Right ventricle myocardium superior (tissue), 1 donor: ENCODE measurements at regions not wholly inside any gene's neighbourhood (a gene's known extent, or its start where the extent isn't known, plus 50 kb on each side); places are given as distances from the start of the nearest gene placed in this dataset.
"Not testable (repeated sequence)": the region's sequence is repeated elsewhere in the genome, so short reads cannot be mapped to it uniquely, and the experiment has no call there.

Experiments used
- ATAC-seq: fragments of 200-7000 bp; cut with Tn5 transposase; one replicate; pipeline ENCODE4 v1.9.1; 2020; ENCODE audit warnings: mild to moderate bottlenecking; ENCODE audit not compliant: poor library complexity
- DNase-seq: peaks from one replicate; pipeline ENCODE4 v3.0.0-alpha.2; 2020
- intact Hi-C: fragments of 100-400 bp; cut with DNase I; formaldehyde crosslinking; loops from one replicate; pipeline ENCODE4 v1.11.2; 2022
- donor health status: DM: no; HTN: yes; CAD: no; lungs with severe emphysema.

DNA sequence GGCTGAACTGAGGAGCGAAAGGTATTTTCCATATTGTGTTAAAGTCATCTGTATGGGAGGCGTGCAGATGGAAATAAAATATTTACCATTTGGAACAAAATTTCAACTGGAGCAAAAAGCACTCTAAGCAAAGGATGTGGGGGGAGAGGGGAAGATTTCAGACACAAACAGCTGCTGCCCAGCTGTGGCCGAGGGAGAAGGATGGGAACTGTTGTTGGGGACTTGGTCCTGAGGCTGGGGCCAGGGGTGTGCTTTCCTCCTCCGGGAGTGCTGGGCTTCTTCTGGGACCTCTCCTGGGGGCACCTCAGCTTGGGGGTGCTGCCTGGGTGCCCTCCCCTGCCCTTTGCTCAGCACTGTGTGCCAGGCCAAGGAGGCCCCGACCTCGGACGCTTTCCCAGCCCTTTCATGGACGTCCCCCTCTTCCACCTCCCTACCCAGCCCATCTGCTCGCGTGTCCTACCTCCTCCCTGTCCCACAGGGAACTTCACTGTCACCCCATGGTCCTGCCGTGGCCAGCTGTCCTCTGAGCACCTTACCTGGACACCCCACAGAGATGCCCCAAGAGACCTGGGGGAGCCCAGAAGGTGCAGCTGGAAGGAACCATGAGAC lies 101.9 kb upstream of the COL5A1 start:
- ATAC-seq: peak; percentile 52
- DNase-seq: peak; percentile 47
- intact Hi-C loops: no loop called here

- intact Hi-C loops: no loop called here
- no peak for ATAC-seq
- peak; percentile 33 for DNase-seq
Measured at GRCh38 chr9:134540276-134541096, 101.1 kb upstream of the COL5A1 start.

DNA sequence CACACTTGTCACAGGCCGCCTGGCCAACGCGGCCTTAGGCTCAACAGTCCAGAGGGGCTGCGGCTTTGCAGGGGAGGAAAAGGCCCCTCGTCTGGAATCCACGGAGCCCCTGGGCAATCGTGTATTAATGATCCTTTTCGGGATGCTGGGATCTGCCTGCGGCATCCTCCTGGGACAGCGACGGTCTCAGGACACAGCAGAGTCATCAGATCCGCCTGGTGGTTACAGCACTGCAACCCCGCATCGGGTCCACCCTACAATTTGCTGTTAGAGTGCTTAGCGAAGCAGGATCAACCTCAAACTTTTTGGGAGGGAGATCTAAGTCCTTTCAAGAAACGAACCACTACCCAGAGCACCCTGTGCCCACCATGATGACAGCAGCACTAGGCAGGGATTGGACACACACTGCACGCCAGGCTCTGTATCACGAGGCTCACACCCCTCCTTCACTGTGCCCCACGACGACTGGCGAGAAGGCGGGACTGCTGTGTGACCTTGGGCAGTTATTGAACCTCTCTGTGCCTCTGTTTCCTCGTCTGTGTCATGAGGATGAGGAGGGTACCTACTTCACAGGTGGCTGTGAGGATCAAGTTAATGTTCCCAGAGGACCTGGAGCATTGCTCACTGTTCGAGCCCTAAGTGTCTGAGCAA lies 100.4 kb upstream of the COL5A1 start:
- DNase-seq: peak; percentile 8
- no peak for ATAC-seq
- intact Hi-C loops: no loop called here

DNA sequence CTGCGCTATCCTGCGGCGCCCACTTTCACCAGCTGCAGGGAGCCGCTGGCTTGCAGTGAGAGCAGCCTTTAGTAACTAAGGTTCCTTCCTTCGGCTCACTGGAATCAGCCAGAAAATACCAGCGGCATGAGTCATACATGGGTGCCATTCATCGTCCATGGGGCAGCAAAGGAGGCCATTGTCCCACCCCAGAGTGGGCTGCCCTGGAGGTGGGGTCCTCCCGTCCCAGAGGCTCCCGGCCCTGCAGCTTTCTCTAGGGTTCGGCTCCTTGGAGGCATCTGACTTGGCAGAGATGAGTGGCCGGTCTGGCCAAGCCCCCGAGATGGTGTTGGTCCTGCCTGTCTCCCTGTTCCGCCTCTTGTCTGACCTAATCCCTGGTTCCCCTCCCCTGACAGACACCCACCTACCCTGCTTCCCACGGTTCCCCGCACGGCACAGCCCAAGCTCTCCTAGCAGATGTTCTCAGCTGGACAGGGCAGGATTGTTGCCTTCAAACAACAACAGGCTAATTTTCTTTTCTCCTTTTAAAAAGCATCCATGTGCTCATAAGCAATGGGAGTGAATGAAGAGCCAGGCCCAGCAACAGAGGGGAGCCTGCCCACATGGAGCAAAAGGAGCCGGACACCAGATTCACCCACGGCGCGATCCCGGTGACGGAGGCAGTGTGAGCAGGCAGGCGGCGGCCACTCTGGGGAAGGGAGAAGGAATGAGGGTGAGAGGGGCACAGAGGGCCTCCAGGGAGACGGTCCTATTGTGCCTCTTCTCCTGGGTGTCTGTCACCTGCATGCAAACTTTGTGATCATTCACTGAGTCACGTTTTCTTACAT lies 97.0 kb upstream of the COL5A1 start:
- intact Hi-C loops: no loop called here
- DNase-seq (no peak), ATAC-seq (peak; percentile 41)

GRCh38 chr9:134545215-134545542 lies 96.4 kb upstream of the COL5A1 start:
- intact Hi-C loops: no loop called here
- DNase-seq (no peak), ATAC-seq (no peak)

GRCh38 chr9:134545543-134546245 lies 95.9 kb upstream of the COL5A1 start:
- DNase-seq: no peak
- ATAC-seq: peak; percentile 57

DNA sequence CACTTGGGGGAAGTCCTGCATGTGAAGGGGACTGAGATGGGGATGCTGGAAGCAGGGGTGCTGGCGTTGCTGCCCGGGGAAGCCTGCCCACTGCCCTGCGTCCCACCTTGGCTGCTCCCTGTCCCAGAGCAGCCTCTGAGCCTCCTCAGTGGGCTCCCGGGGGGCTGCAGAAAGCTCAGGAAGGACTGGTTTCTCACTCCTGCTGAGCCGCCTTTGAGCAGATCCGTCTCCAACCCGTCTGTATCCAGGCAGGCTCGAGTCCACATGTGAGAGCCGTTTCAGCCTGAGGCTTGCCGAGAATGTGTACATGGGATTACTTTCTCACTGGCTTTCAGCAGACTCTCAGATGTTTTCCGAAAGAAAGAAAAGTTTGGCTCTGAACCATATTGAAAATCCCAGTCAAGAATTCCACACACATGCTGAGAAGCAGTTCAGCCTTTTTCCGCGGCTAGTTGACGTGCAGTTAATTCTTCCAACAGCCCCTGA lies 95.3 kb upstream of the COL5A1 start:
- ATAC-seq: peak; percentile 42
- DNase-seq: no peak
- intact Hi-C loops: no loop called here

More at GRCh38 chr9:134545543-134546245, 95.9 kb upstream of the COL5A1 start:
- intact Hi-C loops: no loop called here

GRCh38 chr9:134546746-134547145 lies 94.9 kb upstream of the COL5A1 start:
- intact Hi-C loops: no loop called here
- ATAC-seq: no peak
- DNase-seq: peak; percentile 35

DNA sequence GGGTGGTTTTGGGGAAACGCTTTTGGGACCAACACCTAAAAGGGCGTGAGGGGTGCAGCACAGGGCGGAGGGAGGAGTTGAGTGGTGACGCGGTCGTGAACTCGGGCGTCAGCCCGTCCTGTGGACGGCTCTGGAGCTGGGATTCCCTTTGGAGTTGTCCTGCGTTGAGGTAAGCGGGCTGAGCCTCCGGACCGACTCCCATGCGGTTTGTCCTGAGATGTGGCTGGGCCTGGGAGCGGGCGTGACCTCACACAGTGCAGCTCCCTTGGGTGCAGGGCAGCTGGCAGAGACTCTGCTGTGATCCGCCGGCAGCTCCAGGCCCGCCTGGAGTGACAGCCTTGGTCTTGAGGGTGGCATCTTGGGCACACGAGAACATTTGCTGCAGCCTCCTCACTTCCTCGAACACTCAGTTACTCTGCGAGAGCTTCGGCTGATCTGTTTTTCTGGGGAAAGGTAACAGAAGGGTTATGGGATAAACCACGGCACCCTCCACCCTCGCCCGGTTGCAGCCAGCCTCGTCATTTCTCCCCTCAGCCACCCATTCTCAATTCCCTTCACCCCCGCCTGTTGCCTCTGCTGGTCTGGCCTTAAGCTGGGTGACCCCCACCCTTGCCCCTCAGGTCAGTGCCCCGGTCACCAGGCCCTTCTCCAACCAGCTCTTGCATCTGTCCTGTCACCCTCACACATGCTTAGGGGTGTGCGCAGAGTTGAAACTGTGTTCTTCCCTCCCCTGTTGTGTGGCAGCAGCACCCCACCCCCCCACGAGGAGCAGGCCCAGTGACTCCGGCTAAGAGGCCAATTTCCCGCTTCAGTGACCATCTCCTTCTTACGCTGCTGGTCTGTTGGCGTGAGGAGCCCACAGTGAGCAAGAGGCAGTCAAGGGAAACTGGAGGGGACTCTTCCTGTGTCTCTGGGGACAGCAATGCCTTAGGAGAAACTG lies 94.2 kb upstream of the COL5A1 start:
- DNase-seq (peak; percentile 38), ATAC-seq (no peak)
- intact Hi-C loops: no loop called here

GRCh38 chr9:134548185-134548584 lies 93.4 kb upstream of the COL5A1 start:
- ATAC-seq (no peak), DNase-seq (peak; percentile 13)
- intact Hi-C loops: no loop called here

DNA sequence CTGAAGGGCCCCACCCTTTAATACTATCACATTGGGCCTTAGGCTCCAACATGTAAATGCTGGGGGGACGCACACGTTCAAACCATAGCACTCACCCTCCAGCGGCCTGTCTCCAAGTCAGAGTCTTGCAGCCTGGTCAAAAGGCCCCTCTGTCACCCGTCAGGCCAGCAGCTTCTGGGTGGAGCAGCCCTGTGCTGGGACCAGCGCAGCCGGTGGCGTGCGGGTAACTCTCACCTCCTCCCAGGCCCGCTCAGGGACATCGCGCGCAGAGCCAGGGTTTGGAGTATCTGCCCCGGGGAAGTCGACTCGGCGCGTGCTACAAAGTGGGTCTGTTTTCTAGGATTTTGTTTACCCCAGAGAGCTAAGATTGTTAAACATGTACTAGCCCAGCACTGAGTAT lies 93.0 kb upstream of the COL5A1 start:
- peak; percentile 8 for DNase-seq
- ATAC-seq: no peak
- intact Hi-C loops: no loop called here

DNA sequence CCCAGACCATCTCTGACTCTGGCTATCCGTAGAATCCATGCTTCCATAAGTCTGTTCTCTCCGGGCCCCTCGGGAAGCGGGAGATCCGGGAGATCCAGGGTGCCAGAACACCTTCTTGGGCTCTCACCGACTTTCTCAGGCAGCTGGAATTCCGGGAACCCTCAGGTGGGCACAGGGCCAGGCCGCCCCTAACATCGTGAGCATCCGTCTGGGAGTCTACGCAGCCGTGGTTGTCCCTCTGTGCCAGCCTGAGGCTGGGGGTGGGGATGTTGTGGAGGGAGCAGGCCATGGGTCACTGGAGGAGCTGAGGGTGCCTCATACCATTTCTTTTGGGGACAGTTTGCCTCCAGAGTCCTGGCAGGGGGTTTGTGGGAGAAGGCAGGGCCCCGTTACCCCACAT lies 92.3 kb upstream of the COL5A1 start:
- intact Hi-C loops: no loop called here
- ATAC-seq (no peak), DNase-seq (no peak)

DNA sequence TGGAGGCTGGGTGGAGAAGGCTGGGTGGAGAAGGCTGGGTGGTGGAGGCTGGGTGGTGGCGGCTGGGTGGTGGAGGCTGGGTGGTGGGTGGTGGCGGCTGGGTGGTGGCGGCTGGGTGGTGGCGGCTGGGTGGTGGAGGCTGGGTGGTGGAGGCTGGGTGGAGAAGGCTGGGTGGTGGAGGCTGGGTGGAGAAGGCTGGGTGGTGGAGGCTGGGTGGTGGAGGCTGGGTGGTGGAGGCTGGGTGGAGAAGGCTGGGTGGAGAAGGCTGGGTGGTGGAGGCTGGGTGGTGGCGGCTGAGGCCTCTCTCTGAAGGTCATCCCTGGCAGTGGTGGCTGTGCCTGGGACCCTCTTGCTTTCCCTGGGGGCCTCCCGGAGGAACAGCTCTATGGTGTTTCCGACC lies 91.5 kb upstream of the COL5A1 start:
- intact Hi-C loops, DNase-seq, ATAC-seq: not testable (repeated sequence)

- intact Hi-C loops: no loop called here
- DNase-seq (no peak), ATAC-seq (no peak)
Measured at GRCh38 chr9:134550584-134550983, 91.0 kb upstream of the COL5A1 start.

DNA sequence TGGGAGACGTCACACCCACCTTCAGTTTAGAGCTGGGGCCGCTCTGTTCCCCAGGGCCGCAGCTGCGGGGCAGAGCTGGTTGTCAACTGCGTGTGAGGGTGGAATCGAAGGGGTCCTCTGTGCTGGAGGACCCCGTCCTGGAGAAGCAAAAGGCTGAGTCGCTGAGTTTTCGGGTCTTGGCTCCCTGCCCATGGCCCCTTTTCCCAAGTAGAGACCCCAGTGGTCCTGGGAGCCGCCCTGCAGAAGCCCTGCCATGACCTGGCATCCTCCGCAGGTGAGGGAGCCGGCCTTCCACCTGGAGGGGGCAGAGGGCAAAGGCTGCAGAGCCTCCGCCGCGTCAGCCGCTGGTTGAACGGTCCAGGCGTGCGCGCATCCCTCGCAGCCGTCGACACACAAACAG lies 90.4 kb upstream of the COL5A1 start:
- DNase-seq: no peak
- ATAC-seq: no peak
- intact Hi-C loops: no loop called here

DNA sequence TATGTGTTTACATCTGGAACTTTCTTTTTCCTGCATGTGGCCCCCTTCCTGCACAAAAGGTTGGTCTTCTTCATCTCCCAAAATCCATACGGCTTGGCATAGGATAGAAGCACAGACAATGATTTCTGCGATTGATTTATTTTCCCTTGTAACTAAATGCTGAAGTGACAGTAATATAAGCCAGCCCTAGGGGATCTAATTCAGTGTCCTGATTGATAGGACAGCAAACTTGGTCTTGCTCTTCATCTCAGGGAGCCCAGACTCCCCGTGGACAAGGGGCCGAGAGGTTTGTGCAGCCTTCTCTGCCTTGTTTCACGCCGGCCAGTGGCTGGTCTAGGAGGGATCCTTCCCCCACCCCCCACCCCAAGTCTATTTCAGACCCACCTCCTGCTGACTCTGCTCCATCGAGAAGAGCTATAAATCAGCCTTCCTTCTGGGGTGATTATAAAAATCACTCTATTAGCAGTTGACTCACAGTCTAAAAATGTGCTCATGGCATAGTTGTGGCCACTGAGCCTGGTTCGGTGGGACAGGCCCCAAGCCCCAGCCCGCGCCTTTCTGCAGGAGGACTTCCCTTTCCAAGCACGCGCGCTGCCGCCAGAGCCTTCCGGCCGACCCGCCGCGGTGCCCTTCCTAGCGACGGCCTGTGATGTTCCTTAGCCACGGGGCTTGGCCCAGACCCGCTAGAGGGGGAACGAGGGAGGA lies 89.8 kb upstream of the COL5A1 start:
- DNase-seq: peak; percentile 64
- ATAC-seq: no peak
- intact Hi-C loops: no loop called here
